SK-N-MC (cell line): ENCODE measurements at regions not wholly inside any gene's neighbourhood (a gene's known extent, or its start where the extent isn't known, plus 50 kb on each side); places are given as distances from the start of the nearest gene placed in this dataset.
A peak's percentile ranks its signal among the peaks of the same experiment; 100 is the strongest.

Experiments used
- DNase-seq: peaks from one replicate; pipeline ENCODE4 v3.0.0-alpha.2; 2011; ENCODE audit warnings: low read depth, low spot score
- H3K27ac ChIP-seq: fragments of 200-600 bp; sonication (generic); 2 replicates; pipeline ENCODE4 v1.5.1; 2016; ENCODE audit warnings: mixed run types
- H3K36me3 ChIP-seq: fragments of 200-600 bp; sonication (generic); 2 replicates; pipeline ENCODE4 v1.6.1; 2017; ENCODE audit warnings: antibody characterized with exemption, low read length, mixed read lengths; ENCODE audit not compliant: insufficient read depth
- H3K4me3 ChIP-seq: fragments of 200-600 bp; sonication (generic); 2 replicates; pipeline ENCODE4 v1.5.1; 2016
- H3K9ac ChIP-seq: fragments of 200-600 bp; sonication (generic); 2 replicates; pipeline ENCODE4 v1.8.0; 2017; ENCODE audit warnings: mixed run types, mixed read lengths; ENCODE audit not compliant: insufficient read length
- H3K9me3 ChIP-seq: fragments of 200-600 bp; sonication (generic); 2 replicates; pipeline ENCODE4 v1.6.1; 2017; ENCODE audit warnings: low read depth, mild to moderate bottlenecking, antibody characterized with exemption, low read length, moderate library complexity, mixed read lengths
- EZH2 ChIP-seq: fragments of 200-600 bp; sonication (generic); IDR thresholded peaks from one replicate; pipeline ENCODE4 v1.6.1; 2017; ENCODE audit warnings: antibody characterized with exemption
- FOXP2 ChIP-seq: optimal IDR thresholded peaks from 2 replicates; pipeline ENCODE3; 2011; ENCODE audit warnings: mild to moderate bottlenecking, moderate library complexity; ENCODE audit not compliant: insufficient read depth; ENCODE audit errors: extremely low read length, control extremely low read depth
- POLR2AphosphoS5 ChIP-seq: IDR thresholded peaks from 2 replicates; pipeline ENCODE4 v1.6.1; 2012; ENCODE audit warnings: mild to moderate bottlenecking, low read depth, low read length, borderline replicate concordance

DNA sequence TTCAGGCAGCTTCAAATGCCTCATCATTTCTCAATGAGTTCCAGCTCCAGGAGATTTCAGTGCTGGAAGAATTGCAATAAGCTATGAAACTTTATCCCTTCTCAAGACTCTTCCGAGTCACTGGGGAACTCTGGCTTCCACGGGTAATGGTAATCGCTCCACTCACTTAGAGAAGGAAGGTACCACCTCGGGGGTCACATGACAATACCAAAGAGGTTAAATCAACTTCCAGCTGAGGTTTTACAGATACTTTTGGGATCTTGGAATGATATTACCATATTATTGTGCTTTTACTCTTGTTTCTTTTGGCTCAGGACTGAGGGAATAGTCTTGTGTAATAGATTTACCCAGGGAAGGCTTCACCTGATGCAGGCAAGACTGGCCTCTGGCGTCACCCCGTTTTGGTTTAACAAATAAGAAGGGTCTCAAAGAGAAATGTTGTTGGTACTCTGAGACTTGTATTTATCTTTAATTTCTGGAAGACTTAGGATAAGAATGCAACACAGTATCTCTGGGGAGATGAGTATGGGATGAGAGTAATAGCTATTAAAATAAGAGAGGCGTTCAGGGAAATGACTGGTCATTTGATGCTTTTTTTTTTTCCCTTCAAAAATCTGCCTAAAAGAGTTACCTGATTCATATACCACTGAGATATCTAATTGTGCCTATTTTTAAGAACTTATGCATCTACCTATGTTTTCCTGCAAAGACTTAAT lies 316.9 kb upstream of the ZEB2 start:
- DNase-seq, result no peak
- Histone ChIP-seq H3K9ac (no peak overlapping the region), H3K4me3 (no peak overlapping the region), H3K36me3 (no peaks in the 10 kb centered on the region), H3K9me3 (no peaks in the 10 kb centered on the region), H3K27ac (peak overlapping the region; percentile 23; the same call in 1 of the 2 replicates)
- TF ChIP-seq FOXP2 (no peak), EZH2 (no peak), POLR2AphosphoS5 (no peak)

DNA sequence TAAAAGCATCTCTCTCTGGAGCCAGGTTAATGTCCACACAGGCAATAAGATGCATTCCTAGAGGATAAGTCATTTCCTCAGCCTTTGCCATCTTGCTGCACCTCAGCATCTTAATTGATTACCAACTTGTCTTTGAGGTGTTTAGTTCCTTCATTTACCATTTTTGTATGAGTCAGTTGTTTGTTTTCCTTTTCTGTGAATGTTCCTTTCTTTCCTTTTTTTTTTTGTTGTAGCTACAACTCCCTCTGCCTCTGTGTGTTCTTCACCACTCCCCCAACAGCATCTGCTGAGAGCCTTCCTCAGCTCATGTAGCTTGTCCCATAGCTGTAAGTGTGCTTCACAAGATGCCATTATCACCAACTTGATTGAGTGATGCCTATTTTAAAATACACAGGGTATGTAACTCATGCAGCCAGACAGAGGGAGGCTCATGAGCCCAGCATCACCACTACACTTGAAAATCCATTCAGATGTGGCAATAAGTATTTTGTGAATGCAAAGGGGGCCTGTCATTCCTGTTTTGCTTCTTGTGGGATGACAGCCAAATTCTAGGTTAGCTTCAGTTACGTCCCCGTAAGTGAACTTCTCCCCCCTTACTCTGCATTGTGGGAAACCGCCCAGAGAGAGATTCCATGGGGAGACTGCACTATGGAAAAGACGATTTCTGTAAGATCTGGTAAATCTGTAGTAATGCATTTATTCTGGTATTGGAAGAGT lies 315.9 kb upstream of the ZEB2 start:
- no peaks in the 10 kb centered on the region for H3K36me3 ChIP-seq
- peak overlapping the region; percentile 94 for H3K27ac ChIP-seq
- peak overlapping the region; percentile 69 for H3K4me3 ChIP-seq
- no peaks in the 10 kb centered on the region for H3K9me3 ChIP-seq
- no peak for DNase-seq
- TF ChIP-seq EZH2, result no peak
- no peak for TF ChIP-seq FOXP2
- TF ChIP-seq POLR2AphosphoS5, result no peak
- H3K9ac ChIP-seq, result no peak overlapping the region

DNA sequence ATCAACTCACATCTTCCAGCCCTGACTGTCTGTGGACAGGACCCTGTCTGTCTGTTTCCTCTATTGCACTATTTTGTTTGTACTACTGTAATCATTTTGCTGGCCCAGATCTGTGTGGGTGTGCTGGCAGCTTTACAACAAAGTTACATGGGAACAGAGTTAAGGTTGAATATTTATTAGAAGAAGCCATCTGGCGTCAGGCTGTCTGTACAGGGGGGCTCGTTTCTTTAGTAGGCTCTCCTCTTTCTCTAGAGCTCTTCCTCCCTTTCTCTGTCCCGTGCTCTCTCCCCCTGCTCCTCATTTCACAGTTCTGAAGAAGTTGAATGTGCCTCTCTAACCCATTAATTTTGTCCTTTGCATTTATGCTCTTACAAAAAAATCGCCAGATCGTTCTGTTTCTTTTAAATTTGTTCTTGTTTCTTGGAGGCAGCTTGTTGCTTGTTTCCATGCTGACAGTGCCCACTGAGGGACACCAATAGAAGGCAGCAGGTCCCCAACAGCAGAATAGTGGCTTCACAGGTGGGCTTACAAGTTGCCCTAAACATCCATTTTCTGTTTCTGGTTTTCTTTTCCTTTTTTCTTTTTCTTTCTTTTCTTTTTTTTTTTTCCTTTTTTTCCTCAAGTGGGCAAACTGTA lies 315.2 kb upstream of the ZEB2 start:
- H3K4me3 ChIP-seq, result peak overlapping the region; percentile 69
- peak; percentile 78 for DNase-seq
- TF ChIP-seq FOXP2, result no peak
- TF ChIP-seq EZH2, result no peak
- TF ChIP-seq POLR2AphosphoS5, result peak; percentile 31; the same call in 1 of the 2 replicates
- H3K27ac ChIP-seq, result peak overlapping the region; percentile 94
- no peaks in the 10 kb centered on the region for H3K36me3 ChIP-seq
- H3K9ac ChIP-seq, result peak overlapping the region; percentile 57
- no peaks in the 10 kb centered on the region for H3K9me3 ChIP-seq

DNA sequence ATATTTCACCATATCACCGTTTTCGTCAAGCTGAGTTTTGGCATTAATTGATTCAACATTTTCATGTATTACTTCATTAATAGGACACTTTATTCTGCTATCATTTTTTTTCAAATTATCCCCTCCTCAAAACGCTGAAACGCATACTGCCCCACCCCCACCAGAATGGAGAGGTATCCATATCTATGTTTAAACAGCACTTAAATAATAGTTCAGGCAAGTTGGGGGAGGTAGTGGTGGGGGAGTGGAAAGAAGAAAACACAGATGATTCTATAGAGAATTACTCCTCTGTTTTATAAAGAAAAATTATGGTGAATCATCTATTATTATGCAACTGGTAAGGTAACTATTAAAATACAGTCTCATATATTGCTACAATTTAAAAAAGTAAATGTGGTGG lies 314.4 kb upstream of the ZEB2 start:
- H3K27ac ChIP-seq, result peak overlapping the region; percentile 94
- no peak for DNase-seq
- peak overlapping the region; percentile 69 for H3K4me3 ChIP-seq
- no peak for TF ChIP-seq EZH2
- TF ChIP-seq POLR2AphosphoS5, result no peak
- no peak for TF ChIP-seq FOXP2
- no peaks in the 10 kb centered on the region for H3K9me3 ChIP-seq
- no peaks in the 10 kb centered on the region for H3K36me3 ChIP-seq
- H3K9ac ChIP-seq, result no peak overlapping the region

DNA sequence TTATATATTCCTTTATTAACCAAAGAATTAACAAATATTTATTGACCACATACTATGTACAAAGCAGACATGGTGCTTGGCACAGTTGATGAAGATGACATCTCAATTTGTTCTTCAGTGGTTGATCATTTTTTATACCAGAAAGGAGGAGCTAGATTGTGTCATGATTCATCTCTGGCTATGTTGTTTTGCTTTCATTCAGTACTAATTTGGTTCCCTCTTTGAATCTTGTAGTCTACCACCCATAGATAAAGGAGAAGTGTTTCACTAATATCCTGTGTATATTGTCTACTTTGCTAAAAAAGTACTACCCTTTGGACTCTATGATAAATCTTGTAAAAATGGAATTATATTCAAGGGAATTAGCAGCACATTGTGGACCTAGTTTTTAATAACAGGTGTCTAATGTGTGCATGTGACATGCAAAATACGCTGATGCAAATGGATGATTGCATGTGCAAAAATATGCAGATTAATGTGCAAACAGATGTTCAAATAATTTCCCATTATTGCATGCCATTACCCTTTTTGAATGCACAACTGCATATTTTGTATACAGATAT lies 313.2 kb upstream of the ZEB2 start:
- DNase-seq, result no peak
- no peak overlapping the region for H3K9ac ChIP-seq
- TF ChIP-seq EZH2, result no peak
- TF ChIP-seq FOXP2, result no peak
- no peak for TF ChIP-seq POLR2AphosphoS5
- no peaks in the 10 kb centered on the region for H3K9me3 ChIP-seq
- no peaks in the 10 kb centered on the region for H3K36me3 ChIP-seq
- H3K4me3 ChIP-seq, result no peak overlapping the region
- peak overlapping the region; percentile 67; the same call in 1 of the 2 replicates for H3K27ac ChIP-seq

DNA sequence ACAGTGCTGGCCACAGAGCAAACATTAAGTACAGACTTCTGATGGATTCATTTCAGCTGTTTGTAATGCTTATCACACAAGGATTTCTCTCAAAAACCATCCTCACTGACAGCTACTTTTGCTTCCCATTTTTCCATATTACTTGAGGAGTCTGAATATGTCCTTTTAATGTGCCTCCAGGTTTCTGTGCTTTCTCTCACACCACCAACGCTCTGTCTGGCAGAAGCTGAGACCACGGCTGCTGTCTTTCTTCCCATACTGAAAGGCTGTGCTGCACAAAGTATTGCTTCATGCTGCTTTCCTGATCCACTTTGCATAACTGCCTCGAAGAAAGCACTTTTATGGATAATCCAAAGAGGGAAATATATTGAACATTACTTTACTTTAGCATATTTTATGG lies 312.1 kb upstream of the ZEB2 start:
- H3K36me3 ChIP-seq, result no peaks in the 10 kb centered on the region
- peak overlapping the region; percentile 34 for H3K4me3 ChIP-seq
- DNase-seq, result no peak
- peak overlapping the region; percentile 67 for H3K27ac ChIP-seq
- TF ChIP-seq FOXP2 (no peak), EZH2 (no peak), POLR2AphosphoS5 (no peak)
- no peaks in the 10 kb centered on the region for H3K9me3 ChIP-seq
- H3K9ac ChIP-seq, result peak overlapping the region; percentile 24

DNA sequence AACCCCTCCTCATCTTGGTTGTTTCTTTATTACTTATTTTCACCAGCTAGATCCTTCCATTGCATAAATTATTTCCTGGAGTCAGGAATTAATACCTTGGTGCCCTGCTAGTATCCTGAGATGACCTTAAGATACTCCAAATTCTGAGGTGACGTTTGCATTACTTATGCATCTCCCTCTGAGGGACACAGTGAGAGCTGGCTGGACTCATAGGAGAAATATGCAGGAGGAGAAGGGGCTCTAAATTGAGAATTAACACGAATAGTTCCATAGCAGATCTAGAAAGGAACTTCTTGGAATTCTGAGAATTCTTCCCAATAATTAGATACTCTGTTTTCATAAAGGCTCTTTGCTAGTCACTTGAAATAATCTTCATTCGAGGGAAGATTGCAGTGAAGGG lies 310.6 kb upstream of the ZEB2 start:
- H3K27ac ChIP-seq, result no peak overlapping the region
- H3K36me3 ChIP-seq, result no peaks in the 10 kb centered on the region
- DNase-seq, result no peak
- H3K4me3 ChIP-seq, result no peak overlapping the region
- no peak for TF ChIP-seq EZH2
- no peak for TF ChIP-seq POLR2AphosphoS5
- TF ChIP-seq FOXP2, result no peak
- H3K9me3 ChIP-seq, result no peaks in the 10 kb centered on the region
- no peak overlapping the region for H3K9ac ChIP-seq

DNA sequence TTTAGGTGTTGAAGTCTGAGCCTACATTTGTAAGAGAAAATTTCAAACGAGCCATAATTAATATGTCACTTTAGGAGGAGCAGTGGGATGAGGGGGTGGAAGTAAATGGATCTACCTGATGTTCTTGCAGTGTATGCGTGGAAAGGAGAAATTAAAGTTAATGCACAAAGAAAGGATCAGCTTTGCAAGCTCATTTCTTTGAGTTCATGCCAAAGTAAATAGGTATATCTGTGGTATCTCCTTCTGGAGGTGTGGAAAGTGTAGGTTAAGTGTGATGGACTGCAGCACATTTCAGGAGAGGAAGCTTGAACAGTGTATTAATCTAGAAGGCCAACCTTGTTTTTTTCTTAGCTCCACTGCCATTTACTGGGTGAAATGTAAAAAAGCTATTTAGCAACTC lies 307.5 kb upstream of the ZEB2 start:
- DNase-seq, result no peak
- no peak overlapping the region for H3K27ac ChIP-seq
- H3K9me3 ChIP-seq, result no peaks in the 10 kb centered on the region; the same call in 1 of the 2 replicates
- TF ChIP-seq FOXP2 (no peak), POLR2AphosphoS5 (no peak), EZH2 (no peak)
- no peaks in the 10 kb centered on the region for H3K36me3 ChIP-seq
- no peak overlapping the region for H3K4me3 ChIP-seq
- no peak overlapping the region for H3K9ac ChIP-seq
